Gastrocnemius medialis (tissue), 4 donors: ENCODE measurements at regions not wholly inside any gene's neighbourhood (a gene's known extent, or its start where the extent isn't known, plus 50 kb on each side); places are given as distances from the start of the nearest gene placed in this dataset.

Experiments
- CTCF ChIP-seq, 5 experiments: fragments of 450-650 bp in 3 of 5; fragments of 200-600 bp in 2 of 5; sonication (generic) in 2 of 5; IDR thresholded peaks in 4 of 5; conservative IDR thresholded peaks in 1 of 5; 1 replicate in 4 of 5; 2 replicates in 1 of 5; pipeline ENCODE4 v1.5.1; 2016 to 2019; ENCODE audit warnings: antibody characterized with exemption in 5 of 5, mild to moderate bottlenecking in 3 of 5, moderate library complexity in 3 of 5
- POLR2A ChIP-seq, 2 donors: fragments of 450-650 bp; IDR thresholded peaks; one replicate each; pipeline ENCODE4 v1.6.1; 2017; ENCODE audit warnings: antibody characterized with exemption in 2 of 2, mild to moderate bottlenecking in 2 of 2, moderate library complexity in 2 of 2

GRCh38 chr6:126603410-126603809 lies 263.5 kb downstream of the CENPW start:
- TF ChIP-seq CTCF (IDR thresholded peaks at IDR 0.05 in 4 of 5, conservative IDR thresholded peaks at IDR 0.05 in 1 of 5) (no peak), POLR2A (IDR thresholded peaks at IDR 0.05) (no peak)
